ENCODE measurements at regions not wholly inside any gene's neighbourhood (a gene's known extent, or its start where the extent isn't known, plus 50 kb on each side); places are given as distances from the start of the nearest gene placed in this dataset.

GRCh38 chr9:30765318-30765717, 1619.1 kb upstream of the ACO1 start:
- TF ChIP-seq CTCF (conservative IDR thresholded peaks at IDR 0.05; ENCODE audit: low read length) (no peak), EZH2phosphoT487 (IDR thresholded peaks at IDR 0.05; ENCODE audit: borderline replicate concordance) (no peak)

All from Loucy (cell line).